GM12878 (cell line): ENCODE measurements at regions not wholly inside any gene's neighbourhood (a gene's known extent, or its start where the extent isn't known, plus 50 kb on each side); places are given as distances from the start of the nearest gene placed in this dataset.

Experiments
- ATF7 ChIP-seq: fragments of 450-650 bp; IDR thresholded peaks from 2 replicates; pipeline ENCODE4 v1.6.1; 2016; ENCODE audit warnings: low read depth, mild to moderate bottlenecking
- BACH1 ChIP-seq: fragments of 450-650 bp; IDR thresholded peaks from 2 replicates; pipeline ENCODE4 v1.6.1; 2017; ENCODE audit warnings: mild to moderate bottlenecking, borderline replicate concordance
- BHLHE40 ChIP-seq, 2 experiments: fragments of 450-650 bp in 1 of 2; IDR thresholded peaks; 2 replicates each; pipeline ENCODE4 v1.6.1; 2011 to 2017; ENCODE audit warnings: low read depth in 2 of 2, borderline replicate concordance in 1 of 2, improper control_type of control experiment in 1 of 2, low read length in 1 of 2, mild to moderate bottlenecking in 1 of 2
- CBFB ChIP-seq: IDR thresholded peaks from 2 replicates; pipeline ENCODE4 v1.6.1; 2016; ENCODE audit warnings: antibody characterized with exemption, low read depth
- CBX5 ChIP-seq: sonication (generic); IDR thresholded peaks from 2 replicates; pipeline ENCODE4 v1.6.1; 2016; ENCODE audit warnings: low read depth, moderate library complexity, mild to moderate bottlenecking, inconsistent platforms
- DPF2 ChIP-seq: fragments of 450-650 bp; IDR thresholded peaks from 2 replicates; pipeline ENCODE4 v1.6.1; 2017; ENCODE audit warnings: mild to moderate bottlenecking
- ETV6 ChIP-seq, 2 experiments: fragments of 450-650 bp in 1 of 2; IDR thresholded peaks in 1 of 2; conservative IDR thresholded peaks in 1 of 2; 2 replicates each; pipeline ENCODE4 v1.6.1; 2014; ENCODE audit warnings: antibody characterized with exemption in 1 of 2, borderline replicate concordance in 1 of 2, low read depth in 1 of 2, mild to moderate bottlenecking in 1 of 2, moderate library complexity in 1 of 2
- FOXK2 ChIP-seq: fragments of 450-650 bp; IDR thresholded peaks from 2 replicates; pipeline ENCODE4 v1.6.1; 2017; ENCODE audit warnings: mild to moderate bottlenecking, moderate library complexity
- GABPA ChIP-seq: IDR thresholded peaks from 2 replicates; pipeline ENCODE4 v1.6.1; 2014; ENCODE audit warnings: antibody characterized with exemption, low read depth, mild to moderate bottlenecking, inconsistent platforms
- KLF5 ChIP-seq: fragments of 450-650 bp; IDR thresholded peaks from 2 replicates; pipeline ENCODE4 v1.6.1; 2014; ENCODE audit warnings: mild to moderate bottlenecking; ENCODE audit not compliant: partially characterized antibody
- MLLT1 ChIP-seq: fragments of 450-650 bp; IDR thresholded peaks from 2 replicates; pipeline ENCODE4 v1.6.1; 2016; ENCODE audit warnings: mild to moderate bottlenecking
- MTA2 ChIP-seq: fragments of 450-650 bp; IDR thresholded peaks from 2 replicates; pipeline ENCODE4 v1.6.1; 2016; ENCODE audit warnings: low read depth, mild to moderate bottlenecking, moderate library complexity
- NFIC ChIP-seq: IDR thresholded peaks from 2 replicates; pipeline ENCODE4 v1.6.1; 2012; ENCODE audit warnings: low read depth, mild to moderate bottlenecking, inconsistent platforms, low read length, moderate library complexity
- NR2C1 ChIP-seq: fragments of 450-650 bp; IDR thresholded peaks from 2 replicates; pipeline ENCODE4 v1.6.1; 2017; ENCODE audit warnings: antibody characterized with exemption, mild to moderate bottlenecking, moderate library complexity
- POU2F2 ChIP-seq: IDR thresholded peaks from 3 replicates; pipeline ENCODE4 v1.6.1; 2011; ENCODE audit warnings: low read depth, mild to moderate bottlenecking, low read length, borderline replicate concordance
- RAD51 ChIP-seq: fragments of 450-650 bp; IDR thresholded peaks from 2 replicates; pipeline ENCODE4 v1.6.1; 2016; ENCODE audit warnings: moderate library complexity, mild to moderate bottlenecking, inconsistent platforms
- RB1 ChIP-seq: fragments of 450-650 bp; formaldehyde crosslinking; IDR thresholded peaks from 2 replicates; pipeline ENCODE4 v1.6.1; 2017; ENCODE audit warnings: mild to moderate bottlenecking, borderline replicate concordance
- SIX5 ChIP-seq: IDR thresholded peaks from 2 replicates; pipeline ENCODE4 v1.6.1; 2011; ENCODE audit warnings: mild to moderate bottlenecking, low read depth, low read length, moderate library complexity; ENCODE audit not compliant: severe bottlenecking
- SMAD5 ChIP-seq: IDR thresholded peaks from 2 replicates; pipeline ENCODE4 v1.6.1; 2016; ENCODE audit warnings: antibody characterized with exemption, low read depth
- SPI1 ChIP-seq: IDR thresholded peaks from 2 replicates; pipeline ENCODE4 v1.6.1; 2011; ENCODE audit warnings: low read depth, mild to moderate bottlenecking, low read length, moderate library complexity, borderline replicate concordance; ENCODE audit not compliant: insufficient read depth
- SRF ChIP-seq, 2 experiments: IDR thresholded peaks; 2 replicates each; pipeline ENCODE4 v1.6.1; 2011; ENCODE audit warnings: low read depth in 2 of 2, low read length in 2 of 2, mild to moderate bottlenecking in 1 of 2, moderate library complexity in 1 of 2
- STAT1 ChIP-seq: fragments of 450-650 bp; conservative IDR thresholded peaks from 2 replicates; pipeline ENCODE4 v1.6.1; 2014; ENCODE audit warnings: antibody characterized with exemption, mild to moderate bottlenecking
- TCF3 ChIP-seq: IDR thresholded peaks from 2 replicates; pipeline ENCODE4 v1.6.1; 2012; ENCODE audit warnings: low read depth, mild to moderate bottlenecking, low read length, borderline replicate concordance; ENCODE audit not compliant: insufficient read depth
- YY1 ChIP-seq: IDR thresholded peaks from 2 replicates; pipeline ENCODE4 v1.6.1; 2011; ENCODE audit warnings: low read depth, mild to moderate bottlenecking, low read length
- ZNF207 ChIP-seq: fragments of 450-650 bp; IDR thresholded peaks from 2 replicates; pipeline ENCODE4 v1.6.1; 2014; ENCODE audit warnings: antibody characterized with exemption, mild to moderate bottlenecking, borderline replicate concordance
- ZNF217 ChIP-seq: fragments of 450-650 bp; IDR thresholded peaks from 2 replicates; pipeline ENCODE4 v1.6.1; 2017; ENCODE audit warnings: antibody characterized with exemption, mild to moderate bottlenecking
- ZNF592 ChIP-seq: fragments of 450-650 bp; IDR thresholded peaks from 2 replicates; pipeline ENCODE4 v1.6.1; 2017; ENCODE audit warnings: mild to moderate bottlenecking, moderate library complexity
- ZSCAN29 ChIP-seq: fragments of 450-650 bp; IDR thresholded peaks from 2 replicates; pipeline ENCODE4 v1.6.1; 2017; ENCODE audit warnings: mild to moderate bottlenecking, moderate library complexity

GRCh38 chr3:42012383-42012934, 50.6 kb upstream of the ULK4 start (continued):
- TF ChIP-seq SIX5 (peak; percentile 10), CBX5 (no peak), BACH1 (no peak), SRF (IDR thresholded peaks at IDR 0.05; ENCODE audit: low read depth in 2 of 2, low read length in 2 of 2) (no peak), GABPA (no peak), RAD51 (peak; percentile 57; the same call in 1 of the 2 replicates), BHLHE40 (IDR thresholded peaks at IDR 0.05; ENCODE audit: borderline replicate concordance in 1 of 2, low read depth in 2 of 2, low read length in 1 of 2) (peak; percentile 80 to 82), CBFB (no peak), MTA2 (no peak), ZNF207 (peak; percentile 51; the same call in 1 of the 2 replicates), ETV6 (conservative IDR thresholded peaks at IDR 0.05 in 1 of 2, IDR thresholded peaks at IDR 0.05 in 1 of 2; ENCODE audit: borderline replicate concordance in 1 of 2, low read depth in 1 of 2) (peak in 1 of 2 experiments; percentile 47; a peak in 1 of 4 replicates), NR2C1 (peak; percentile 51; the same call in 1 of the 2 replicates), ZNF217 (no peak), YY1 (no peak), TCF3 (no peak), ZSCAN29 (peak; percentile 70; the same call in 1 of the 2 replicates), SPI1 (no peak), KLF5 (peak; percentile 96), POU2F2 (no peak), ZNF592 (no peak), NFIC (no peak), ATF7 (peak; percentile 98), SMAD5 (no peak), FOXK2 (peak; percentile 95), RB1 (no peak), DPF2 (no peak), MLLT1 (no peak), STAT1 (no peak)
